Superior temporal gyrus (tissue), 1 donor: ENCODE measurements at regions not wholly inside any gene's neighbourhood (a gene's known extent, or its start where the extent isn't known, plus 50 kb on each side); places are given as distances from the start of the nearest gene placed in this dataset.

ENCODE experiments used
- DNase-seq: peaks from one replicate; pipeline ENCODE4 v3.0.0-alpha.2; 2016; ENCODE audit errors: extremely low spot score

- no peak for DNase-seq
Measured at GRCh38 chr20:39328347-39328746, 366.2 kb downstream of the DHX35 start.

DNA sequence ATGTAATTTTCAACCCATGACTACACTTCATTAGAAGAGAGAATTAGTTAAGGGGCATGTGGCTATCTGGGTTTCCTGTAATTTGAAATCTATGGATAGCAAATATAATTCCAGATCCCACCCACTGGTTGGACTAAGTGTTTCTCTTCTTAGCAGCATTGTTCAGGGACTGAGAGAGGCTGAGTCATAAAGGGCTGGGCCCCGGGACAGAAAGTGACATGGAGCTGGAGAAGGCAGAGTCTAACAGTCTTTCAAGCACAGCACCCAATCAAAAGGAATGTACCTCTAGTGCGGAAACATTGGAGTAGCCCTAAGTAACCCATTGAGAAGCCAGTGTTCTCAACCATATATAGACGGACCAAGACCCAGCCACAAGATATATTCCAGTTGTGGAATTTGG lies 363.9 kb downstream of the DHX35 start:
- no peak for DNase-seq

DNA sequence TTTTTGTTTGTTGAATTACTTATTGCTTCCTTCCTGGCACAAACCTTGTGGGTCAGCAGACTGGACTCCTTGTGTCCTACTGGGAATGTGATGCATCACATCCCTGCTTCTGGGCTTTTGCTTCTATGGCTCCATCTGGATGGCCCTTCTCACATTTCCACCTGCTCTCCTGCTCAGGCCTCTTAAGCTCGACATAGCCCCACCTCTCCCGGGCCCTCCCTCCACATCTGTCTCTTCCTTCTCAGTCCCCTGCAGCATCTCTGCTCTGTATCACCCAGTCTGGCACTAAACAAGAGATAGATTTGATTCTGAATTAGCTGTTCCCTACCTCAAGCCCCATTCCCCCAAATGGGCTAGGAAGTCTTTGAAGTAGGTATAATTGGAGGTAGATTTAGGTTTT lies 356.8 kb downstream of the DHX35 start:
- DNase-seq = no peak

DNA sequence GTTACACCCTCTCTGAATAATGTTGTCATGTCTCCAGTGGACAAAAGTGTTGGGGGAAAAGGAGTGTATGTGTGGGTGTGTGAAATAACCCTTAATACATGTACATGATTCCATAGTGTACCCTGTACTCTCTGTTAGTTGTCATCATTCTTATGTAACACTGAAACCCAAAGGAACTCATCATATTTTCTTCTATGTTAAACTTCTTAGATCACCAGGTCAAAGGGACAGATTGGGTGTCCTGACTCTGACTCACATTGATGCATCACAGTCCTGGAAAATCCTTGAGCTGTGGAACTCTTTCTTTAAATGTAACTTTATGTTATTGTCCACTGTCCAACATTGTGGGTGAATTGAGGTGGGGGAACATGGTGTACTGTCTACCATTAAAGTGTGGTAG lies 350.5 kb downstream of the DHX35 start:
- no peak for DNase-seq

DNA sequence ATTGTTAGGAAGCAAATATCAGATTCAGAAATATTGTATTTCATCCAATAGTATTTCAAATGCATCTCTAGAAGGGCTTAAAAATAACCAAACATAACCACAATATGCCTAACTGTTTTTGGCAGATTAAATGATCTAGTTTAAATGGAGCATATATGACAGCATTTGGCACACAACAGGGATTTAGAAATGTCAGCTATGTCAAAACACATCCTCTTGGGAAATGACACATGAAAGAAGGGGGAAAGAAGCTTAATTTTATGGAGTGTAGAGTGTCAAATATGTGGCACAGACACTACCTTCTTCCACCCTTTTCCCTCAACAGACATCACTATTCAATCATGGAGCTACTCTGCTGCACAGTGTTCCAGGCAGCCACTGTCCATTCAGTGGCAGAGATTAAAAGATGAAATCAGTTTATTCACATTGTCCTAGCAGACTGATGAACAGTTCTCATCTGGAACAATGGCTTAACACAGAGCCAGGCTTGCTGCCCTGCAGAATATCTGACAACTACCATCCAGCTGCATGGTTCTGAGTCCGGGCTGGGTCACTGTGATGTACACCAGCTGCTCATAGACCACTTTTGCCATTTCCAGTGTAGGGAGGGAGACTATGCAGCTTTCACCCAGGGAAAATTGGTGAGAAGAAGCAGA lies 349.8 kb downstream of the DHX35 start:
- DNase-seq = peak; percentile 72

GRCh38 chr20:39310363-39310995 lies 348.3 kb downstream of the DHX35 start:
- no peak for DNase-seq

GRCh38 chr20:39309458-39309857 lies 347.3 kb downstream of the DHX35 start:
- no peak for DNase-seq

- no peak for DNase-seq
Measured at GRCh38 chr20:39302312-39302711, 340.2 kb downstream of the DHX35 start.

- DNase-seq = no peak
Measured at GRCh38 chr20:39299783-39300182, 337.6 kb downstream of the DHX35 start.

DNA sequence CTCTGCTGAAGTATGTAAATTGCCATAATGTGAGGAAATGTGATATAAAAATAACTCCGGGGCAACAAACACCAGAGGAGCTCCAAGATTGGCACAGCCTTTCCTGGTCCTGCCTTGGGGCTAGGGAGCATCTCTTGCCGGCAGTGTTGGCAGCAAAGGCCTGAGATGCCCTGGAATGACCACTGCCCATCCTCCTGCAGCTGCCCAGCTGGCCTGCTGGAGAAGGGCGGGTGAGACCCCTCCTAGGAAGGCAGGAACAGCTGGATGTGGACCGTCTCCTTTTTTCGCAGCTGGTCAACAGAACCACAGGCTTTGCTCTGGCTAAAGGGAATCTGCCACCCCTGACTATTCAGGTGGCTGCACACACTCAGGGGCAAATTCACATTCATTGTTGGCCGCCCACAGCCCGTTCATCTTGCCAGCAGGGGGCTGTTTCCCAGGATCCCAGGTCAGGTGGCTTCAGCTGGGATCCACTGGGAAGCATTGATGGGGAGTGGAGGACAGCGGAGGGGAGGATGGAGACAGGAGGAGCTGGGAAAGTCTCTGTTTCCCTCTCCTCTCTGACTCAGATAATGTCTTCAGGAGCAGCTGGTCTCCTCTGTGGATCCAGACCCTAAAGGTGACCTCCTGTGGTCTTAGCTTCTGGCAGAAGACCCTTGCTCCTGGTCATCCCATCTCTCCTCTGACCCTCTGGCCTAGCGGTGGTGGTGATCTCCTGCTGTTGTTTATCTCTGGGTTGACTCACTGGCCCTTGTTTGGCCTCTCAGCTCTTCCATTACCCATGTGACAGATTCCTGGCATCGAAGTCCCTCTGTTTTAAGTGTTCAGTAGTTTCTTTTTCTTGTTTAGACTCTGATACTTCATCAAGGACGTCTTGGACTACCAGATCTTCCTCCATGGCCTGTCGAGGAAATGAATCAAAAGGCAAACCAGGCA lies 336.7 kb downstream of the DHX35 start:
- no peak for DNase-seq

GRCh38 chr20:39298121-39298520 lies 336.0 kb downstream of the DHX35 start:
- peak; percentile 57 for DNase-seq

GRCh38 chr20:39295301-39295700 lies 333.2 kb downstream of the DHX35 start:
- DNase-seq = no peak

- no peak for DNase-seq
Measured at GRCh38 chr20:39294137-39294725, 332.1 kb downstream of the DHX35 start.

DNA sequence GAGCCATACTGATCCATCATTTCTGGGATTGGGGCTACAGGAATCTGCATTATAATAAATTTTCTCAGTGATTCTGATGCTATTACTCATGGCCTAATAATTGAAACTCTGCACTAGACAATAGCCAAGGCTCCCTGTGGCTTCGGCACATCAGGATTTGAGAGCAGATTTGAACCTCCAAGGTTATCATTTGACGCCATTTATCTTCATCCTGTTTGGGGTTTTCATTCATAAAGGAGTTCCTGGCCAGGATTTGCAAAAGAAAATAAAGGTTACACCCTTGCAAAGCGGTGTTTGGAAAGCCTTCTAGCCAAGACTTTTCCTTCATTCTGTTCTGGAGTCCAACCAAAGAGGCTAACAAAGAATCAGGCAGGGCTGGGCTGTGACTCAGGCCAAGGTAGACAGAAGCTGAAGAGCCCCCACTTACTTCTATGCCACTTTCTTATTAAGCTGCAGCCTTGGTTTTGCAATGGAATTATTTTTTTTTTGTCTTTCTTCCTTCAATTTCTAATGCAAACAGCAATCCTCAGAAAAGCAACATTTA lies 330.1 kb downstream of the DHX35 start:
- no peak for DNase-seq

- no peak for DNase-seq
Measured at GRCh38 chr20:39291301-39291700, 329.2 kb downstream of the DHX35 start.

DNA sequence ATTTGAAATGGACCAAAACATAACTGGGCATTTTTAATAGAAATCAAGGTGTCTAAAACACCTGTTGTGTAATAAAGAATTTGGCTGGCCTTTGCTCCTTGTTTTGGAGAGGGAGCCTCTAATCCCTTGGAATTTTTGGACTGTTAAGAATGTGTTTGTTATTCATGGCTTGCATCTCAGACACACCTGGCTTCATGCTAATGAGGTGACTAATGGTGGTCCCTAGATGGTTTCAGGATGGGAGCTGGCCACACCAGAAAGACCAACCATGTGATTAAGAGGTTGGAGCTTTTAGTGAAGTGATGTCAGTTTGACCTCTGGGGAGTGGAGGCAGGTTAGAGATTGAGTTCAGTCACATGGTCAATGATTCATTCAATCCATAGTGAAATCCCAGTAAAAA lies 328.4 kb downstream of the DHX35 start:
- no peak for DNase-seq

DNA sequence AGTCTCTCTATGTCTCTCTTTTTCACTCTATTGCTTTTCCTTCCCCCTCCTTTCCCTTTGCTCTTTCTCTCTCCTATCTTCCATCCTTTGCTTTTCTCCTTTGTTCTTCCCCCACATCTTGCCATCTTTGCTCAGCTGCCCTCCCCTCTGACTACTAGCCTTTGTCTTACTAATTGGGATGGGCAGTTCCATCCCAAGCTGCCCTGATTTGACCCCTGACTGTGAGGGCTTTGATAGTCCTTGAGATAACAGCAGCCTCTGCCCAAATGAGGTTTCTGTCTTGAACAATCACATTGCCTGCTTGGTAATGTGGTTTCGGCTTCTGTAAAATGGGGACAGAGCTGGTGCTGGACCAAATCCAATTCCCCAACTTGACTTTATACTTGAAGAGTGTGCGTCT lies 327.7 kb downstream of the DHX35 start:
- no peak for DNase-seq

DNA sequence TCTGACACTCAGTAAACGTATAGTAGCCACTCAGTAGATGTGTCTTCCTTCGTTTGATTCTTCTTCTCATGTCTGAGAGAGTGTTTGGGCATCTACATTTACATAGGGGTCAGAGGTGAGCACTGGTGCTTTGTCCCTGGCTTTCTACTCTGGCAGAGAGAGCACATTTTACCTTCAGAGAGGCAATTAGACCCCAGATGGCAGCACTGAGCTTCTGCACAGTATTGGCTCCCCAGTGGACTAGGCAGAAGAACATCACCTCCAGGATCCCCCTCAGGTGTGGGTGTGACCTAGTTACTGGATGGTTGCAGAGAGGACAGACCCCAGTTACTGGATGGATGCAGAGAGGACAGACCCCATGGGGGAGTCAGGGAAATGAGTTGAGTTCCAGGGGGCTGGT lies 327.2 kb downstream of the DHX35 start:
- no peak for DNase-seq

- DNase-seq = no peak
Measured at GRCh38 chr20:39283464-39283863, 321.3 kb downstream of the DHX35 start.

DNA sequence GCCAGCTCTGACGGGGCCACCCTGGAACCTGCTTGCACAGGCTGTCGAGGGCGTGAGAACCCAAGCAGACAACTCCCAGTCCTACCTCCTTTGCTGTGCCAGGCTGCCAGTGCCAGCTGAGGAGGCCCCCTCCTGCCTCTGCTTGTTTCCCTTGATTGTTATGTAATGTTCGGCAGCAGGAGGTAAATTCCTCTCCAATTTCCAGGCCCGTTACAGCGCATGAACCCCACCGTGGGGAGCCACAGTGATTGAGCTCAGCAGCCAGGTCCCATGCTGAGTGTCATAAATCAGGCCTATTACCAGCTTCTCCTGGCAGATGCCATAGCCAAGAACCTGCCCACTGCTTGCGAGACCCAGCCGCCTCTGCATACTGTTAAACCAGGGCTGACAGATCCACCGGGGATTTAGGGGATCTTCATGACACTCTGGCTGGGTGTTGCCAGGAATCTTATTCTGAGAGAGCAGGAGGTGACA lies 320.5 kb downstream of the DHX35 start:
- DNase-seq = no peak

GRCh38 chr20:39280875-39281274 lies 318.7 kb downstream of the DHX35 start:
- DNase-seq = no peak

DNA sequence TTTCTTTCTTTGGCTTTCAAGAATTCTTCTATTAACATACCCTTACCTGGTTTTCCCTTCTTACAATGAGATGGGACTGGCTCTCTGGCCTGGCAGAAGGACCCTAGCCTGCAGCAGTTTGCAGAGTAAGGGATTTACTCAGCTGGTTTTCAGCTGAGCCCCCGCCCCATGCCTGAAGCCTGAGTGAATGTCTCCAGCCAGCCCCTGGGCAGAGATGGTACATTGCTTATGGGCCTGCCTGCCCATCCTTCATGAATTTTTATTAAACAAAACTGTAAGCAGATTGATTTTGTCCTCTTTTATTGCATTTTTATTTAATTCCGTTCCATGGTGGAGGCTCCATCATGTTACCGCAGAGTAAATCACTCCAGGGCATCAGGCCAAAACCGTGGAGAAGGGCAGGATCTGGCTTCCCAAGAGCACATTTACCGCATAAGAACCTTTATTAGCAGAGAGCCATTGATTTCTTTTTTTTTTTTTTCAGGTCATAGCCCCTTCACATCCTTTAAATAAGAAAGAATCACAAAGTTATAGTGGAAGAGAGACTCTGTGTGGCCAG lies 316.2 kb downstream of the DHX35 start:
- DNase-seq = no peak
